H1 (cell line): ENCODE measurements at regions not wholly inside any gene's neighbourhood (a gene's known extent, or its start where the extent isn't known, plus 50 kb on each side); places are given as distances from the start of the nearest gene placed in this dataset.

Source experiments
- TF ChIP-seq, protein P1 (sequence below): fragments of 300-600 bp; sonication (generic); IDR thresholded peaks from 2 replicates; pipeline ENCODE4 v1.7.1; 2012; ENCODE audit warnings: low read length, moderate library complexity, mild to moderate bottlenecking, inconsistent platforms; ENCODE audit not compliant: insufficient replicate concordance

DNA sequence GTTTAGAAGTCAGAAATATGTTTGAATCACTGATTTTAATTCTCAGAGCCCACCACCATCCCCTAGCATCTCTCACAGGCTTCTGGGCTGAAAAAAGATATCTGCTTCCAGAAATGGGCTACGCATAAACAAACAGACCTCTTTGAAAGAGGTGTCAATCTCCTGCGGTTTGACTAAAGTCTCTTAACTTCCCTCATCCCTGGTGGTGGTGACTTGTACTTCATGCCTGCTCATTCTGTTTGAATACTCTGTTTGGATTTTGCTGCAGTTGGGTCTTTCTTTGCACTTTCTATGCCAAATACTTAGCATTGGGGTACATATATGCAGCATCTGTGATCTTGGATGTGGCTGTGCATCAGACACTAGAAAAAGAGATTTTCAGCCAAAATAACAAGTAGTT, 157.2 kb upstream of the ATP10B start (continued):
- TF ChIP-seq, protein P1, sequence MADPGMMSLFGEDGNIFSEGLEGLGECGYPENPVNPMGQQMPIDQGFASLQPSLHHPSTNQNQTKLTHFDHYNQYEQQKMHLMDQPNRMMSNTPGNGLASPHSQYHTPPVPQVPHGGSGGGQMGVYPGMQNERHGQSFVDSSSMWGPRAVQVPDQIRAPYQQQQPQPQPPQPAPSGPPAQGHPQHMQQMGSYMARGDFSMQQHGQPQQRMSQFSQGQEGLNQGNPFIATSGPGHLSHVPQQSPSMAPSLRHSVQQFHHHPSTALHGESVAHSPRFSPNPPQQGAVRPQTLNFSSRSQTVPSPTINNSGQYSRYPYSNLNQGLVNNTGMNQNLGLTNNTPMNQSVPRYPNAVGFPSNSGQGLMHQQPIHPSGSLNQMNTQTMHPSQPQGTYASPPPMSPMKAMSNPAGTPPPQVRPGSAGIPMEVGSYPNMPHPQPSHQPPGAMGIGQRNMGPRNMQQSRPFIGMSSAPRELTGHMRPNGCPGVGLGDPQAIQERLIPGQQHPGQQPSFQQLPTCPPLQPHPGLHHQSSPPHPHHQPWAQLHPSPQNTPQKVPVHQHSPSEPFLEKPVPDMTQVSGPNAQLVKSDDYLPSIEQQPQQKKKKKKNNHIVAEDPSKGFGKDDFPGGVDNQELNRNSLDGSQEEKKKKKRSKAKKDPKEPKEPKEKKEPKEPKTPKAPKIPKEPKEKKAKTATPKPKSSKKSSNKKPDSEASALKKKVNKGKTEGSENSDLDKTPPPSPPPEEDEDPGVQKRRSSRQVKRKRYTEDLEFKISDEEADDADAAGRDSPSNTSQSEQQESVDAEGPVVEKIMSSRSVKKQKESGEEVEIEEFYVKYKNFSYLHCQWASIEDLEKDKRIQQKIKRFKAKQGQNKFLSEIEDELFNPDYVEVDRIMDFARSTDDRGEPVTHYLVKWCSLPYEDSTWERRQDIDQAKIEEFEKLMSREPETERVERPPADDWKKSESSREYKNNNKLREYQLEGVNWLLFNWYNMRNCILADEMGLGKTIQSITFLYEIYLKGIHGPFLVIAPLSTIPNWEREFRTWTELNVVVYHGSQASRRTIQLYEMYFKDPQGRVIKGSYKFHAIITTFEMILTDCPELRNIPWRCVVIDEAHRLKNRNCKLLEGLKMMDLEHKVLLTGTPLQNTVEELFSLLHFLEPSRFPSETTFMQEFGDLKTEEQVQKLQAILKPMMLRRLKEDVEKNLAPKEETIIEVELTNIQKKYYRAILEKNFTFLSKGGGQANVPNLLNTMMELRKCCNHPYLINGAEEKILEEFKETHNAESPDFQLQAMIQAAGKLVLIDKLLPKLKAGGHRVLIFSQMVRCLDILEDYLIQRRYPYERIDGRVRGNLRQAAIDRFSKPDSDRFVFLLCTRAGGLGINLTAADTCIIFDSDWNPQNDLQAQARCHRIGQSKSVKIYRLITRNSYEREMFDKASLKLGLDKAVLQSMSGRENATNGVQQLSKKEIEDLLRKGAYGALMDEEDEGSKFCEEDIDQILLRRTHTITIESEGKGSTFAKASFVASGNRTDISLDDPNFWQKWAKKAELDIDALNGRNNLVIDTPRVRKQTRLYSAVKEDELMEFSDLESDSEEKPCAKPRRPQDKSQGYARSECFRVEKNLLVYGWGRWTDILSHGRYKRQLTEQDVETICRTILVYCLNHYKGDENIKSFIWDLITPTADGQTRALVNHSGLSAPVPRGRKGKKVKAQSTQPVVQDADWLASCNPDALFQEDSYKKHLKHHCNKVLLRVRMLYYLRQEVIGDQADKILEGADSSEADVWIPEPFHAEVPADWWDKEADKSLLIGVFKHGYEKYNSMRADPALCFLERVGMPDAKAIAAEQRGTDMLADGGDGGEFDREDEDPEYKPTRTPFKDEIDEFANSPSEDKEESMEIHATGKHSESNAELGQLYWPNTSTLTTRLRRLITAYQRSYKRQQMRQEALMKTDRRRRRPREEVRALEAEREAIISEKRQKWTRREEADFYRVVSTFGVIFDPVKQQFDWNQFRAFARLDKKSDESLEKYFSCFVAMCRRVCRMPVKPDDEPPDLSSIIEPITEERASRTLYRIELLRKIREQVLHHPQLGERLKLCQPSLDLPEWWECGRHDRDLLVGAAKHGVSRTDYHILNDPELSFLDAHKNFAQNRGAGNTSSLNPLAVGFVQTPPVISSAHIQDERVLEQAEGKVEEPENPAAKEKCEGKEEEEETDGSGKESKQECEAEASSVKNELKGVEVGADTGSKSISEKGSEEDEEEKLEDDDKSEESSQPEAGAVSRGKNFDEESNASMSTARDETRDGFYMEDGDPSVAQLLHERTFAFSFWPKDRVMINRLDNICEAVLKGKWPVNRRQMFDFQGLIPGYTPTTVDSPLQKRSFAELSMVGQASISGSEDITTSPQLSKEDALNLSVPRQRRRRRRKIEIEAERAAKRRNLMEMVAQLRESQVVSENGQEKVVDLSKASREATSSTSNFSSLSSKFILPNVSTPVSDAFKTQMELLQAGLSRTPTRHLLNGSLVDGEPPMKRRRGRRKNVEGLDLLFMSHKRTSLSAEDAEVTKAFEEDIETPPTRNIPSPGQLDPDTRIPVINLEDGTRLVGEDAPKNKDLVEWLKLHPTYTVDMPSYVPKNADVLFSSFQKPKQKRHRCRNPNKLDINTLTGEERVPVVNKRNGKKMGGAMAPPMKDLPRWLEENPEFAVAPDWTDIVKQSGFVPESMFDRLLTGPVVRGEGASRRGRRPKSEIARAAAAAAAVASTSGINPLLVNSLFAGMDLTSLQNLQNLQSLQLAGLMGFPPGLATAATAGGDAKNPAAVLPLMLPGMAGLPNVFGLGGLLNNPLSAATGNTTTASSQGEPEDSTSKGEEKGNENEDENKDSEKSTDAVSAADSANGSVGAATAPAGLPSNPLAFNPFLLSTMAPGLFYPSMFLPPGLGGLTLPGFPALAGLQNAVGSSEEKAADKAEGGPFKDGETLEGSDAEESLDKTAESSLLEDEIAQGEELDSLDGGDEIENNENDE: no peak
